HepG2 (cell line): ENCODE measurements at regions not wholly inside any gene's neighbourhood (a gene's known extent, or its start where the extent isn't known, plus 50 kb on each side); places are given as distances from the start of the nearest gene placed in this dataset.

ENCODE experiments used
- ELF3 ChIP-seq: IDR thresholded peaks from 2 replicates; pipeline ENCODE4 v1.6.1; 2016; ENCODE audit warnings: missing genetic modification reagents, missing compliant biosample characterization
- GRHL1 ChIP-seq: sonication (generic); formaldehyde crosslinking; conservative IDR thresholded peaks from 2 replicates; pipeline ENCODE4 v1.8.0; 2022; ENCODE audit warnings: missing genetic modification reagents
- HOXA3 ChIP-seq: sonication (generic); formaldehyde crosslinking; IDR thresholded peaks from 2 replicates; pipeline ENCODE4 v1.5.0; 2020; ENCODE audit warnings: missing genetic modification reagents
- IRX3 ChIP-seq: sonication (generic); formaldehyde crosslinking; IDR thresholded peaks from 2 replicates; pipeline ENCODE4 v1.8.1; 2023; ENCODE audit warnings: mild to moderate bottlenecking, low read depth, missing genetic modification reagents, borderline replicate concordance
- MYNN ChIP-seq: sonication (generic); formaldehyde crosslinking; IDR thresholded peaks from 2 replicates; pipeline ENCODE4 v1.4.0; 2020; ENCODE audit warnings: mild to moderate bottlenecking, low read depth, missing genetic modification reagents
- ONECUT2 ChIP-seq: sonication (generic); formaldehyde crosslinking; IDR thresholded peaks from 2 replicates; pipeline ENCODE4 v1.4.0; 2020; ENCODE audit warnings: missing genetic modification reagents
- PITX1 ChIP-seq: sonication (generic); formaldehyde crosslinking; IDR thresholded peaks from 2 replicates; pipeline ENCODE4 v1.5.1; 2020; ENCODE audit warnings: mild to moderate bottlenecking, missing genetic modification reagents
- ZNF280B ChIP-seq: sonication (generic); formaldehyde crosslinking; IDR thresholded peaks from 2 replicates; pipeline ENCODE4 v1.5.0; 2020; ENCODE audit warnings: missing genetic modification reagents, mild to moderate bottlenecking, borderline replicate concordance
- ZNF547 ChIP-seq: sonication (generic); formaldehyde crosslinking; IDR thresholded peaks from 2 replicates; pipeline ENCODE4 v1.5.1; 2020; ENCODE audit warnings: mild to moderate bottlenecking, missing genetic modification reagents
- TF ChIP-seq, protein P1 (sequence below): sonication (generic); formaldehyde crosslinking; IDR thresholded peaks from 2 replicates; pipeline ENCODE4 v1.4.0; 2020; ENCODE audit warnings: missing genetic modification reagents

- TF ChIP-seq GRHL1 (CRISPR knock-in tag) (no peak), ONECUT2 (no peak), HOXA3 (CRISPR knock-in tag) (no peak), ZNF280B (CRISPR knock-in tag) (no peak), PITX1 (CRISPR knock-in tag) (no peak), ELF3 (CRISPR knock-in tag) (no peak), MYNN (CRISPR knock-in tag) (no peak), IRX3 (no peak), ZNF547 (CRISPR knock-in tag) (no peak)
- TF ChIP-seq, protein P1, sequence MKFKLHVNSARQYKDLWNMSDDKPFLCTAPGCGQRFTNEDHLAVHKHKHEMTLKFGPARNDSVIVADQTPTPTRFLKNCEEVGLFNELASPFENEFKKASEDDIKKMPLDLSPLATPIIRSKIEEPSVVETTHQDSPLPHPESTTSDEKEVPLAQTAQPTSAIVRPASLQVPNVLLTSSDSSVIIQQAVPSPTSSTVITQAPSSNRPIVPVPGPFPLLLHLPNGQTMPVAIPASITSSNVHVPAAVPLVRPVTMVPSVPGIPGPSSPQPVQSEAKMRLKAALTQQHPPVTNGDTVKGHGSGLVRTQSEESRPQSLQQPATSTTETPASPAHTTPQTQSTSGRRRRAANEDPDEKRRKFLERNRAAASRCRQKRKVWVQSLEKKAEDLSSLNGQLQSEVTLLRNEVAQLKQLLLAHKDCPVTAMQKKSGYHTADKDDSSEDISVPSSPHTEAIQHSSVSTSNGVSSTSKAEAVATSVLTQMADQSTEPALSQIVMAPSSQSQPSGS (CRISPR knock-in tag), result no peak
Observed at GRCh38 chr5:112473989-112474388, 54.9 kb upstream of the EPB41L4A start (continued).
